ENCODE measurements at regions not wholly inside any gene's neighbourhood (a gene's known extent, or its start where the extent isn't known, plus 50 kb on each side); places are given as distances from the start of the nearest gene placed in this dataset.

DNA sequence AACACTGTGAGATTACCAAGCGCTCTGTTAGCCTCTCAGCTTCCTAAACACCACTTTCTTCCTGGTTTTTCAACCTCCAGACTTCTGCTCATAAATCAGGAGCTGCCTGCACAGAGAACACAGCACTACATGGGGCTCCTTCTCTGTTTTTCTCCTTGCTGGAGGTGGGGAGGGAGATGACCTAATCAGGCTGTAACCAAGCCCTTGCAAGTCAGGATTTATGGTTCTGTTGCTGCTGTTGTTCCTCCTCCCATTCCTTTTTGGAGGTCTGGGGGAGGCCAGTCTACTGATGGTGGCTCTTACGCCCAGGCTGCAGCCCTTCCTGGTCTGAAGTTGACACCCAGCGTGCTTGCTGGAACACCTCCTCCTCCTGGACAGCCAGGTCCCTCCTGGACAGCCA is 80.9 kb upstream of the AJAP1 start:
- Histone ChIP-seq H3K27ac (no peak overlapping the region), H3K9me3 (ENCODE audit: control insufficient read depth, low read length) (no peaks in the 10 kb centered on the region), H3K79me2 (no peaks in the 10 kb centered on the region), H3K4me1 (no peaks in the 10 kb centered on the region), H3K36me3 (ENCODE audit: control insufficient read depth, insufficient read depth, low read length) (no peaks in the 10 kb centered on the region), H2AFZ (no peak overlapping the region), H3K4me3 (ENCODE audit: low read depth, low read length) (no peak overlapping the region), H3K9ac (no peak overlapping the region), H3K4me2 (ENCODE audit: low read length) (no peak overlapping the region), H3K27me3 (ENCODE audit: control insufficient read depth, insufficient read depth, low read length) (no peaks in the 10 kb centered on the region)
- TF ChIP-seq, protein P1, sequence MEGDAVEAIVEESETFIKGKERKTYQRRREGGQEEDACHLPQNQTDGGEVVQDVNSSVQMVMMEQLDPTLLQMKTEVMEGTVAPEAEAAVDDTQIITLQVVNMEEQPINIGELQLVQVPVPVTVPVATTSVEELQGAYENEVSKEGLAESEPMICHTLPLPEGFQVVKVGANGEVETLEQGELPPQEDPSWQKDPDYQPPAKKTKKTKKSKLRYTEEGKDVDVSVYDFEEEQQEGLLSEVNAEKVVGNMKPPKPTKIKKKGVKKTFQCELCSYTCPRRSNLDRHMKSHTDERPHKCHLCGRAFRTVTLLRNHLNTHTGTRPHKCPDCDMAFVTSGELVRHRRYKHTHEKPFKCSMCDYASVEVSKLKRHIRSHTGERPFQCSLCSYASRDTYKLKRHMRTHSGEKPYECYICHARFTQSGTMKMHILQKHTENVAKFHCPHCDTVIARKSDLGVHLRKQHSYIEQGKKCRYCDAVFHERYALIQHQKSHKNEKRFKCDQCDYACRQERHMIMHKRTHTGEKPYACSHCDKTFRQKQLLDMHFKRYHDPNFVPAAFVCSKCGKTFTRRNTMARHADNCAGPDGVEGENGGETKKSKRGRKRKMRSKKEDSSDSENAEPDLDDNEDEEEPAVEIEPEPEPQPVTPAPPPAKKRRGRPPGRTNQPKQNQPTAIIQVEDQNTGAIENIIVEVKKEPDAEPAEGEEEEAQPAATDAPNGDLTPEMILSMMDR (IDR thresholded peaks at IDR 0.05) = no peak

DNA sequence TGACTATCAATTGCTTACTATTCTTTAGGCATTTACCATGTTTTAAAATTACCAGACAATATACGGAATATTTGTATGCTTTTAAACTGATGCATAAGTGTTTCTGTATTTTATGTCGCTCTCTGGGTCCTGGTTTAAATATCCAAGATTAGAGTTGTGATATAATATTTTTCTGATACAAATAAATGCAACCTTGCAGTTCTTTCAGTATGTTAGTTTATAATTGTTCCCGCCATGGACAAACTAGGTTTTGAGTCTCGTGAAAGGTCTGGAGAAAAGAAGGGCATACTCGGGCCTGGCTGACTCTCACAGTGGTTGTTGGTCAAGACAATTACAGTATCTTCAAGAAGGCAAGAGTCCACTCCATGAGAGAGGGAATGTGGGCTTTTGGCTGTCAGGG is 72.6 kb upstream of the AJAP1 start:
- Histone ChIP-seq H3K4me3 (ENCODE audit: low read depth, low read length) (no peak overlapping the region), H3K36me3 (ENCODE audit: control insufficient read depth, insufficient read depth, low read length) (no peaks in the 10 kb centered on the region), H3K79me2 (no peaks in the 10 kb centered on the region), H3K27me3 (ENCODE audit: control insufficient read depth, insufficient read depth, low read length) (no peaks in the 10 kb centered on the region), H3K4me1 (no peaks in the 10 kb centered on the region), H3K9ac (no peak overlapping the region), H3K4me2 (ENCODE audit: low read length) (no peak overlapping the region), H2AFZ (no peak overlapping the region), H3K27ac (no peak overlapping the region), H3K9me3 (ENCODE audit: control insufficient read depth, low read length) (no peaks in the 10 kb centered on the region)
- TF ChIP-seq, protein P1 (IDR thresholded peaks at IDR 0.05) = no peak

DNA sequence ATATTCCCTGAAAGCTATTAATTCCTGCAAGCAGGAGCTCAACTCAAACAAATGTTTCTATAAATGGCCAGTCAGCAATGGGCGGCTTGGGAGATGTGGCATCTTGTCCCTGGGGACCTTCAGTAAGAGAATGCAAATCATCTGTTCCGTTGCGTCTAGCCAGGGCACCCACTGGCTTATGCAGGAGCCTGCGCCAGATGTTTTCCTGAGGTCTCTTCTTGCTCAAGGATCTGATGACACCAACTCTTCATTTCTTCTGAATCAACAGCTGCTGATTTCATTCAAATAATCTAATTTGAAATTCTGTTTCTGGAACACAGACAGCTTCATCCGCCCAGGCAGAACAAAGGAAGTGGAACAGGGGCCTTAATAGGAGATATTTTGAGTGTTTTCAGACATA is 70.0 kb upstream of the AJAP1 start:
- no peak overlapping the region for H3K9ac ChIP-seq
- TF ChIP-seq, protein P1 (IDR thresholded peaks at IDR 0.05) = no peak

DNA sequence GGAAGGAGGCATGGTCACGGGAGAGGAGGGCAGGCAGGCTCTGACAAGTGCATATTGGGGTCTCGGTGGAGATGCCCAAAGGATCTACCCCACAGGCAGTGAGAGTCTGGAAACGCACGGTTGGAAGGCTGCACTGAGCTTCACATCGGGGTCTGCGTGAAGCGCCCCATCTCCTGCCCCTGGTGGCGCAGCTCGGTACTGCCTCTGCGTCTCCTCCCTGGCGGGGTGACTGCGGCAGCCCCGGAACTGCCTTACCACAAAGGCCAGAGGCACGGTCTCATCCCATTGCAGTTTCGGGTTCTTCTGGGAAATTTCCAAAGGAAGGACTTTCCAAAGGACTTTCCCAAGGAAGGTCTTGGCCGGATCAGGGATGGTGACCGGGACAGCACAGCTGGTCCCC is 69.2 kb upstream of the AJAP1 start:
- Histone ChIP-seq H3K9me3 (ENCODE audit: control insufficient read depth, low read length) (no peaks in the 10 kb centered on the region), H2AFZ (no peak overlapping the region), H3K4me2 (ENCODE audit: low read length) (no peak overlapping the region), H3K36me3 (ENCODE audit: control insufficient read depth, insufficient read depth, low read length) (no peaks in the 10 kb centered on the region), H3K79me2 (no peaks in the 10 kb centered on the region), H3K4me3 (ENCODE audit: low read depth, low read length) (no peak overlapping the region), H3K4me1 (no peaks in the 10 kb centered on the region), H3K27ac (no peak overlapping the region), H3K9ac (no peak overlapping the region), H3K27me3 (ENCODE audit: control insufficient read depth, insufficient read depth, low read length) (no peaks in the 10 kb centered on the region)
- TF ChIP-seq, protein P1 (IDR thresholded peaks at IDR 0.05) = peak; percentile 65

More for the DNA sequence above, 70.0 kb upstream of the AJAP1 start:
- no peaks in the 10 kb centered on the region for H3K36me3 ChIP-seq (ENCODE audit: control insufficient read depth, insufficient read depth, low read length)
- no peaks in the 10 kb centered on the region for H3K27me3 ChIP-seq (ENCODE audit: control insufficient read depth, insufficient read depth, low read length)
- no peaks in the 10 kb centered on the region for H3K9me3 ChIP-seq (ENCODE audit: control insufficient read depth, low read length)
- H3K79me2 ChIP-seq = no peaks in the 10 kb centered on the region
- no peak overlapping the region for H3K4me2 ChIP-seq (ENCODE audit: low read length)
- H3K4me1 ChIP-seq = no peaks in the 10 kb centered on the region
- no peak overlapping the region for H2AFZ ChIP-seq
- H3K27ac ChIP-seq = no peak overlapping the region
- H3K4me3 ChIP-seq (ENCODE audit: low read depth, low read length) = no peak overlapping the region

DNA sequence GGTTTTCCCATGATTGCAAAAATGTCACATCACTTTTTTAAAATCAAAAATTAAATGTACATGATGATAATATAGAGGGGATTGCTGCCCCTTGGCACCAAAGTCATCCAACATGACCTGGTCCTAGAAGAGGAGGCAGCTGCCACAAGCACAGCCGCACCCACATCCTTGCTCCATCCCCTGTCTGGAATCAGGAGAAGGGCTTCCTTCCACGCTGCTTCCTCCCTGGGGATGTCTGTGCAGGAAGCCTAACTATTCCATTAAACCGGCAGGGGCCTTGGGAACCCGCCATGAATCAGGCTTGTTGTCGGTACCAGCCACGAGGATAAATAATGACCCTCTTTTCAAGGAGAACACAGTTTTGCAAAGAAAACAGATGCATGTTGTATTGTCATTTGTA is 68.7 kb upstream of the AJAP1 start:
- Histone ChIP-seq H3K9me3 (ENCODE audit: control insufficient read depth, low read length) (no peaks in the 10 kb centered on the region), H2AFZ (no peak overlapping the region), H3K4me2 (ENCODE audit: low read length) (no peak overlapping the region), H3K4me3 (ENCODE audit: low read depth, low read length) (no peak overlapping the region), H3K27ac (no peak overlapping the region), H3K36me3 (ENCODE audit: control insufficient read depth, insufficient read depth, low read length) (no peaks in the 10 kb centered on the region), H3K4me1 (no peaks in the 10 kb centered on the region), H3K79me2 (no peaks in the 10 kb centered on the region), H3K27me3 (ENCODE audit: control insufficient read depth, insufficient read depth, low read length) (no peaks in the 10 kb centered on the region), H3K9ac (no peak overlapping the region)
- TF ChIP-seq, protein P1 (IDR thresholded peaks at IDR 0.05) = no peak

Data from parathyroid adenoma (tissue), 2 donors.